ENCODE measurements at regions not wholly inside any gene's neighbourhood (a gene's known extent, or its start where the extent isn't known, plus 50 kb on each side); places are given as distances from the start of the nearest gene placed in this dataset.

- TF ChIP-seq CTCF (IDR thresholded peaks at IDR 0.05) (no peak), POLR2A (IDR thresholded peaks at IDR 0.05) (no peak)
Measured at GRCh38 chr7:12508005-12508404, 62.5 kb upstream of the SCIN start.

Data from adrenal gland (tissue), 5 donors.